Pancreas (tissue), 10 donors: ENCODE measurements at regions not wholly inside any gene's neighbourhood (a gene's known extent, or its start where the extent isn't known, plus 50 kb on each side); places are given as distances from the start of the nearest gene placed in this dataset.

Source experiments
- ATAC-seq, 4 donors: fragments of 200-7000 bp; cut with Tn5 transposase; one replicate each; pipeline versions ENCODE4 v1.8.0 to v1.9.1; 2020; ENCODE audit warnings: mild to moderate bottlenecking in 4 of 4, moderate library complexity in 4 of 4
- DNase-seq, 6 donors: peaks; one replicate each; pipeline ENCODE4 v3.0.0-alpha.2; 2020
- FAIRE-seq: peaks from 2 replicates; lab custom pipeline; 2012; peaks lifted over from hg19 to GRCh38; lab: Jason Lieb, UNC
- H3K27ac ChIP-seq, 4 donors: fragments of 200-600 bp; sonication (generic); 1 replicate in 3 of 4; 2 replicates in 1 of 4; pipeline versions ENCODE4 v1.5.0 to v1.8.0; 2020
- H3K27me3 ChIP-seq, 4 donors: fragments of 200-600 bp; one replicate each; pipeline ENCODE4 v1.8.0; 2021
- H3K36me3 ChIP-seq, 3 donors: fragments of 200-600 bp; sonication (generic) in 1 of 3; one replicate each; pipeline versions ENCODE4 v1.5.0 to v1.8.0; 2020 to 2021
- H3K4me1 ChIP-seq, 3 donors: fragments of 200-600 bp; one replicate each; pipeline ENCODE4 v1.8.0; 2021
- H3K4me3 ChIP-seq, 4 donors: fragments of 200-600 bp; sonication (generic) in 2 of 4; one replicate each; pipeline versions ENCODE4 v1.5.0 to v1.8.0; 2020 to 2021
- H3K9me3 ChIP-seq, 4 donors: fragments of 200-600 bp; one replicate each; pipeline ENCODE4 v1.8.0; 2021
- WGBS, 2 donors: extraction: QIAGEN DNeasy Blood & Tissue Kit; methylation state at CpG; one replicate each; pipeline ENCODE4 v1.1.7; 2013; 5-methylcytosine and 5-hydroxymethylcytosine counted together
- intact Hi-C, 3 donors: fragments of 100-400 bp; cut with DNase I; formaldehyde crosslinking; loops; one replicate each; pipeline versions ENCODE4 v1.11.1 to v1.14.2; 2022
- TF ChIP-seq, protein P1 (sequence below), 4 donors: fragments of 200-600 bp; sonication (generic) in 3 of 4; IDR thresholded peaks; one replicate each; pipeline versions ENCODE4 v1.5.0 to v1.8.0; 2021; ENCODE audit warnings: antibody characterized with exemption in 4 of 4
- donor health status: healthy with polysubstance abuse.
- donor health status: DM: no; HTN: no; CAD: no; lungs with moderate emphysema.
- donor health status: DM: no; HTN: no; CAD: no.
- donor health status: control.
- donor health status: control.
- donor health status: Bipolar disorder and iron deficiency.
- donor health status: DM: yes; HTN: yes; CAD: no.
- donor health status: DM: no; HTN: no; CAD: no.
- donor health status: DM: no; HTN: no; CAD: no.
- donor health status: DM: yes; HTN: yes; CAD: no.

DNA sequence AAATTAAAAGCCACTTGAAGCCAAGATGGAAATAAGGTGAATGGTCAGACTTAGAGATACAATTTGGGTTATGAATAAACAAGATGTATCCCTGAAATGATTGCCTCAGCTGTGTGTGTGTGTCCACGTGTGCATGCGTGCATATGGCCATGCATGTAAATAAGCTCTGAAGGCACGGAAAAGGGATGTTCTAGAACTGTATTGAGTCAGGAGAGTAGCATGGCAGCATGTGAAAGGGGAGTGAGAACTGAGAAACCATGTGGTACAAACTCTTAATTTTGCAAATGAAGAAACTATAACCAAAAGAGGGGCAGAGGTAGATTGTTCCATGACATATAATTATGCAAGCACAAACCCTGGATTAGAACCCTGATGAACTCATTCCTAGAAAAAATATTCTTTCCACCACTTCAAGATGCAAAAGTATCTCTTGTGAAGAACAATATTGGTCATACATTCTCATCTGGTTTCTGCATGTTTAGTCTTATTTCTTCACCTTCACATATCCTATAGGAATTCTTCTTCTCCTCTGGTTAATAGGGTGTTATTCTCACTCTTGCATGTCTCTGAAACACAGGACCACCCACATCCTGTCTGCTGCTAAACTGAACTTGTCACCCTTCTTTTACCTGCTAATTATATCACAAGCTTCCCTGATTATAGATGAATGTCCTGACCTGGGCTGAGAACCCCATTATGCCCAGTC, 455.8 kb downstream of the SETBP1 start:
- Histone ChIP-seq H3K27me3 (no peaks in the 10 kb centered on the region), H3K4me1 (no peaks in the 10 kb centered on the region), H3K36me3 (no peaks in the 10 kb centered on the region), H3K27ac (no peak overlapping the region), H3K4me3 (no peak overlapping the region), H3K9me3 (no peaks in the 10 kb centered on the region)
- no peak for FAIRE-seq
- WGBS, 2 donors: 83 to 85% methylated on average over 3 of the region's 3 CpGs
- intact Hi-C loops: no loop called here
- TF ChIP-seq, protein P1, sequence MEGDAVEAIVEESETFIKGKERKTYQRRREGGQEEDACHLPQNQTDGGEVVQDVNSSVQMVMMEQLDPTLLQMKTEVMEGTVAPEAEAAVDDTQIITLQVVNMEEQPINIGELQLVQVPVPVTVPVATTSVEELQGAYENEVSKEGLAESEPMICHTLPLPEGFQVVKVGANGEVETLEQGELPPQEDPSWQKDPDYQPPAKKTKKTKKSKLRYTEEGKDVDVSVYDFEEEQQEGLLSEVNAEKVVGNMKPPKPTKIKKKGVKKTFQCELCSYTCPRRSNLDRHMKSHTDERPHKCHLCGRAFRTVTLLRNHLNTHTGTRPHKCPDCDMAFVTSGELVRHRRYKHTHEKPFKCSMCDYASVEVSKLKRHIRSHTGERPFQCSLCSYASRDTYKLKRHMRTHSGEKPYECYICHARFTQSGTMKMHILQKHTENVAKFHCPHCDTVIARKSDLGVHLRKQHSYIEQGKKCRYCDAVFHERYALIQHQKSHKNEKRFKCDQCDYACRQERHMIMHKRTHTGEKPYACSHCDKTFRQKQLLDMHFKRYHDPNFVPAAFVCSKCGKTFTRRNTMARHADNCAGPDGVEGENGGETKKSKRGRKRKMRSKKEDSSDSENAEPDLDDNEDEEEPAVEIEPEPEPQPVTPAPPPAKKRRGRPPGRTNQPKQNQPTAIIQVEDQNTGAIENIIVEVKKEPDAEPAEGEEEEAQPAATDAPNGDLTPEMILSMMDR (IDR thresholded peaks at IDR 0.05): no peak
- DNase-seq: no peak
- no peak for ATAC-seq

DNA sequence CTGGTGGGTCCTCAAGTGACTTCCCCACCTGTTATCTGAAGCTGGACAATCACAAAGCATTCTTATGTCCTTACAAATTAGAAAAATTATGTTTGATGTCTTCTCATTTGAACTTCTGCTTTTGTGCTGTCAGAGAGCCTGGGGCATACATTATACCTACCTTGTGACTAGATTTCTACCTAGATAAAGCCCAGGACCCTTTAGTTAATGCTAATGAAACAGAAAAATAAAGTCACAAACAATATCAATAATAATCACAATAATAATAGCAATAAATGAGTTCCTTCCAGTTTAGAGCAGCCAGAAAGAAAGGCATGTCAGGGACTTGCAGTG, 456.4 kb downstream of the SETBP1 start:
- H3K4me1 ChIP-seq: no peaks in the 10 kb centered on the region
- FAIRE-seq (no peak), ATAC-seq (no peak), DNase-seq (no peak)
- H3K4me3 ChIP-seq: no peak overlapping the region
- H3K9me3 ChIP-seq: no peaks in the 10 kb centered on the region
- H3K27ac ChIP-seq: no peak overlapping the region
- no peaks in the 10 kb centered on the region for H3K36me3 ChIP-seq
- intact Hi-C loops: no loop called here
- TF ChIP-seq, protein P1 (IDR thresholded peaks at IDR 0.05): no peak
- no peaks in the 10 kb centered on the region for H3K27me3 ChIP-seq

- H3K4me3 ChIP-seq: no peak overlapping the region
- no peaks in the 10 kb centered on the region for H3K4me1 ChIP-seq
- no peaks in the 10 kb centered on the region for H3K9me3 ChIP-seq
- DNase-seq: no peak
- TF ChIP-seq, protein P1 (IDR thresholded peaks at IDR 0.05): no peak
- no peaks in the 10 kb centered on the region for H3K36me3 ChIP-seq
- FAIRE-seq: no peak
- no peak for ATAC-seq
- no peak overlapping the region for H3K27ac ChIP-seq
- intact Hi-C loops: no loop called here
- no peaks in the 10 kb centered on the region for H3K27me3 ChIP-seq
- WGBS, 2 donors: 92 to 93% methylated on average over 4 of the region's 4 CpGs
Measured at GRCh38 chr18:45139478-45139877, 458.8 kb downstream of the SETBP1 start.

GRCh38 chr18:45142868-45143267, 462.2 kb downstream of the SETBP1 start:
- Histone ChIP-seq H3K4me3 (no peak overlapping the region), H3K36me3 (no peaks in the 10 kb centered on the region), H3K4me1 (no peaks in the 10 kb centered on the region), H3K27ac (no peak overlapping the region), H3K9me3 (no peaks in the 10 kb centered on the region), H3K27me3 (no peaks in the 10 kb centered on the region)
- intact Hi-C loops: no loop called here
- no peak for DNase-seq
- FAIRE-seq: no peak
- WGBS, 2 donors: 66 to 79% methylated on average over 1 of the region's 1 CpG
- TF ChIP-seq, protein P1 (IDR thresholded peaks at IDR 0.05): no peak
- no peak for ATAC-seq

DNA sequence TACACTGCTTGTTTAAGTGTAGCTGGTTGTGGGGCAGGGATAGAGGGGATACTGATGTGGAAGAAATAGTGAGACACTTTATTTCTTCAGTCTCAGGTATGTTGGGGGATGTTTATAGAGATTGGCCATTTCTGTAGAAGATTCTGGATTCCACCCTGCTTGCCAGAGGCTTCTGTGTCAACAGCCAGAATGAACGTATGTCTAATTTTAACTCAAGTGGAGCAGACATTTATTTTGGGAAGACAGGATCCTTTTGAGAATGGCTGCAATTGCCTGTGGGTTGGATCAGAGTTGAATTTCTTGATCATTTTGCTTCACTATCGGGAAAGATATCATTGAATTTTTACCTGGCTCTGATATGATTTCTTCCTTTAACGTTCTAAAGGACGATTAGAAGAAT, 465.6 kb upstream of the SLC14A2 start:
- 83 to 87% methylated on average over 4 of the region's 4 CpGs for WGBS, 2 donors
- ATAC-seq (no peak), DNase-seq (no peak), FAIRE-seq (no peak)
- no peaks in the 10 kb centered on the region for H3K4me1 ChIP-seq
- no peaks in the 10 kb centered on the region for H3K9me3 ChIP-seq
- no peaks in the 10 kb centered on the region for H3K27me3 ChIP-seq
- no peaks in the 10 kb centered on the region for H3K36me3 ChIP-seq
- no peak overlapping the region for H3K27ac ChIP-seq
- TF ChIP-seq, protein P1 (IDR thresholded peaks at IDR 0.05): no peak
- intact Hi-C loops: no loop called here
- no peak overlapping the region for H3K4me3 ChIP-seq
